ENCODE measurements at regions not wholly inside any gene's neighbourhood (a gene's known extent, or its start where the extent isn't known, plus 50 kb on each side); places are given as distances from the start of the nearest gene placed in this dataset.

GRCh38 chr17:55588446-55589242, 77.4 kb upstream of the SMIM36 start:
- Histone ChIP-seq H3K27ac (replicated peaks) (no peak overlapping the region), H3K27me3 (ENCODE audit: insufficient read depth, poor library complexity, severe bottlenecking) (no peaks in the 10 kb centered on the region), H3K4me3 (replicated peaks; ENCODE audit: insufficient read depth, low read length) (no peak overlapping the region)
- no peak for DNase-seq (ENCODE audit: low read depth in 1 of 2, low spot score in 1 of 2)
- TF ChIP-seq REST (IDR thresholded peaks at IDR 0.05; ENCODE audit: insufficient replicate concordance, low read depth), result no peak
- no peak for TF ChIP-seq GABPA (IDR thresholded peaks at IDR 0.05; ENCODE audit: low read depth)
- TF ChIP-seq POLR2AphosphoS5 (IDR thresholded peaks at IDR 0.05; ENCODE audit: low read depth), result no peak
- TF ChIP-seq, protein P1, sequence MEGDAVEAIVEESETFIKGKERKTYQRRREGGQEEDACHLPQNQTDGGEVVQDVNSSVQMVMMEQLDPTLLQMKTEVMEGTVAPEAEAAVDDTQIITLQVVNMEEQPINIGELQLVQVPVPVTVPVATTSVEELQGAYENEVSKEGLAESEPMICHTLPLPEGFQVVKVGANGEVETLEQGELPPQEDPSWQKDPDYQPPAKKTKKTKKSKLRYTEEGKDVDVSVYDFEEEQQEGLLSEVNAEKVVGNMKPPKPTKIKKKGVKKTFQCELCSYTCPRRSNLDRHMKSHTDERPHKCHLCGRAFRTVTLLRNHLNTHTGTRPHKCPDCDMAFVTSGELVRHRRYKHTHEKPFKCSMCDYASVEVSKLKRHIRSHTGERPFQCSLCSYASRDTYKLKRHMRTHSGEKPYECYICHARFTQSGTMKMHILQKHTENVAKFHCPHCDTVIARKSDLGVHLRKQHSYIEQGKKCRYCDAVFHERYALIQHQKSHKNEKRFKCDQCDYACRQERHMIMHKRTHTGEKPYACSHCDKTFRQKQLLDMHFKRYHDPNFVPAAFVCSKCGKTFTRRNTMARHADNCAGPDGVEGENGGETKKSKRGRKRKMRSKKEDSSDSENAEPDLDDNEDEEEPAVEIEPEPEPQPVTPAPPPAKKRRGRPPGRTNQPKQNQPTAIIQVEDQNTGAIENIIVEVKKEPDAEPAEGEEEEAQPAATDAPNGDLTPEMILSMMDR (IDR thresholded peaks at IDR 0.05; ENCODE audit: insufficient read depth, low read length), result no peak
- TF ChIP-seq SPI1 (IDR thresholded peaks at IDR 0.05; ENCODE audit: borderline replicate concordance, low read depth), result no peak

DNA sequence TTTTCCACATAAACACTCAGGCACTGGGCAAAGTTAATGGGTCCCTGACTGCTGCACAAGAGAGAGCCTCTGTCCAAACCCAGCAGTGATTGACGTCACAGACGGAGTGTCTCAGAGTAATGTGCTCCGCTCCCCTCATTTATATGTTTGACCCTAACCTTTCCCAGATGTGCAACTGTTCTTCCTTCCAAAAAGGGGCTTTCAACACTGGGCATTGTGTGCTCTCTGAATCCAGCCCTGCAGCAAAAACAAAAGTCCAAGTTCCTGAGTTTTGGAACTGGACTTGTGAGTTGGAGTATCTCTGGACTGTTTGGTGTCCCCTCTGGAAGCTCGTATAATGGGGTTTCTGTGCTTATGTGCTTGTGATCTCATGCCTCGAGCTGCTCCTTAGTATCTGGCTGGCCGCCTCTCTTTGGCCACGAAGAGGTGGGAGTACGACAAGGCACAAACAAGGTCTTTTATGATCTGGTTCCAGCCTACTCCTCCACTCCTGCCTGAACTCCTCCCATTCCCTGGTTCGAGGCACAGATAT, 76.4 kb upstream of the SMIM36 start:
- Histone ChIP-seq H3K4me3 (replicated peaks; ENCODE audit: insufficient read depth, low read length) (no peak overlapping the region), H3K27ac (replicated peaks) (no peak overlapping the region), H3K27me3 (ENCODE audit: insufficient read depth, poor library complexity, severe bottlenecking) (no peaks in the 10 kb centered on the region)
- no peak for DNase-seq (ENCODE audit: low read depth in 1 of 2, low spot score in 1 of 2)
- TF ChIP-seq, protein P1 (IDR thresholded peaks at IDR 0.05; ENCODE audit: insufficient read depth, low read length), result no peak
- TF ChIP-seq GABPA (IDR thresholded peaks at IDR 0.05; ENCODE audit: low read depth), result no peak
- no peak for TF ChIP-seq REST (IDR thresholded peaks at IDR 0.05; ENCODE audit: insufficient replicate concordance, low read depth)
- no peak for TF ChIP-seq SPI1 (IDR thresholded peaks at IDR 0.05; ENCODE audit: borderline replicate concordance, low read depth)
- no peak for TF ChIP-seq POLR2AphosphoS5 (IDR thresholded peaks at IDR 0.05; ENCODE audit: low read depth)

GRCh38 chr17:55585629-55586028, 74.4 kb upstream of the SMIM36 start:
- no peaks in the 10 kb centered on the region for H3K27me3 ChIP-seq (ENCODE audit: insufficient read depth, poor library complexity, severe bottlenecking)
- no peak for TF ChIP-seq GABPA (IDR thresholded peaks at IDR 0.05; ENCODE audit: low read depth)
- no peak for TF ChIP-seq SPI1 (IDR thresholded peaks at IDR 0.05; ENCODE audit: borderline replicate concordance, low read depth)
- no peak for TF ChIP-seq REST (IDR thresholded peaks at IDR 0.05; ENCODE audit: insufficient replicate concordance, low read depth)
- no peak for TF ChIP-seq POLR2AphosphoS5 (IDR thresholded peaks at IDR 0.05; ENCODE audit: low read depth)
- TF ChIP-seq, protein P1 (IDR thresholded peaks at IDR 0.05; ENCODE audit: insufficient read depth, low read length), result no peak
- no peak overlapping the region for H3K27ac ChIP-seq (replicated peaks)
- DNase-seq (ENCODE audit: low read depth in 1 of 2, low spot score in 1 of 2), result no peak
- no peak overlapping the region for H3K4me3 ChIP-seq (replicated peaks; ENCODE audit: insufficient read depth, low read length)
